Panc1 (cell line): ENCODE measurements at regions not wholly inside any gene's neighbourhood (a gene's known extent, or its start where the extent isn't known, plus 50 kb on each side); places are given as distances from the start of the nearest gene placed in this dataset.

Experiments used
- ATAC-seq: fragments of 200-7000 bp; cut with Tn5 transposase; 2 replicates; pipeline ENCODE4 v1.9.1; 2020; ENCODE audit warnings: mild to moderate bottlenecking, moderate library complexity
- BruUV-seq: library from RNA; stranded (reverse); fragments of 400-500 nt; replicated peaks from 2 replicates; lab custom pipeline; 2021; lab: Mats Ljungman, UMichigan
- CTCF ChIA-PET: fragments of 300-600 bp; sonication (Branson Sonifier 250); formaldehyde crosslinking; loops from one replicate; lab custom pipeline; 2022; ENCODE audit warnings: antibody characterized with exemption; lab: Charles Lee
- POLR2A ChIA-PET: fragments of 300-600 bp; sonication (Branson Sonifier 250); formaldehyde crosslinking; loops from one replicate; lab custom pipeline; 2022; ENCODE audit warnings: antibody characterized with exemption; lab: Charles Lee
- DNase-seq: peaks from one replicate; pipeline ENCODE4 v3.0.0-alpha.2; 2010; ENCODE audit warnings: low read depth, low spot score
- H3K27ac ChIP-seq: 2 replicates; pipeline ENCODE4 v1.5.1; 2011; ENCODE audit warnings: mild to moderate bottlenecking, low read length, inconsistent platforms
- H3K27me3 ChIP-seq: fragments of 200-500 bp; sonication (Bioruptor generic); 2 replicates; pipeline ENCODE4 v1.6.0; 2014; ENCODE audit warnings: low read length, inconsistent platforms; ENCODE audit not compliant: control insufficient read depth, insufficient read depth
- H3K36me3 ChIP-seq: fragments of 200-500 bp; sonication (Bioruptor generic); 2 replicates; pipeline ENCODE4 v1.5.1; 2014; ENCODE audit warnings: inconsistent platforms, mild to moderate bottlenecking, low read length, moderate library complexity; ENCODE audit not compliant: control insufficient read depth, insufficient read depth
- H3K4me1 ChIP-seq: 2 replicates; pipeline ENCODE4 v1.5.1; 2011; ENCODE audit warnings: inconsistent platforms, mild to moderate bottlenecking, low read length, moderate library complexity; ENCODE audit not compliant: control insufficient read depth, insufficient read depth
- H3K4me3 ChIP-seq, 2 experiments: 2 replicates each; pipeline ENCODE4 v1.5.1; 2011 to 2012; ENCODE audit warnings: low read depth in 2 of 2, low read length in 2 of 2, mild to moderate bottlenecking in 2 of 2, inconsistent platforms in 1 of 2, moderate library complexity in 1 of 2
- H3K9me3 ChIP-seq: fragments of 200-500 bp; sonication (Bioruptor generic); 2 replicates; pipeline ENCODE4 v1.5.1; 2014; ENCODE audit warnings: low read depth, mild to moderate bottlenecking, inconsistent platforms, low read length, moderate library complexity; ENCODE audit not compliant: control insufficient read depth, insufficient read depth
- POLR2AphosphoS5 ChIP-seq: IDR thresholded peaks from 2 replicates; pipeline ENCODE4 v1.6.1; 2012; ENCODE audit warnings: mild to moderate bottlenecking, low read depth, low read length, moderate library complexity
- SIN3A ChIP-seq: IDR thresholded peaks from 2 replicates; pipeline ENCODE4 v1.6.1; 2012; ENCODE audit warnings: low read depth, mild to moderate bottlenecking, low read length, moderate library complexity, borderline replicate concordance; ENCODE audit not compliant: insufficient read depth
- TCF7L2 ChIP-seq: IDR thresholded peaks from 2 replicates; pipeline ENCODE4 v1.6.1; 2011; ENCODE audit warnings: mild to moderate bottlenecking, low read depth, low read length, inconsistent platforms
- in situ Hi-C: cut with HindIII; loops from 2 replicates; pipeline ENCODE4 v1.10.0; 2016; ENCODE audit warnings: low sequenced_read_pairs, low pct_unique_long_range_greater_than_20kb
- intact Hi-C: fragments of 100-400 bp; cut with micrococcal nuclease; formaldehyde crosslinking; loops from one replicate; pipeline ENCODE4 v1.10.0; 2022; ENCODE audit not compliant: unreplicated experiment
- TF ChIP-seq, protein P1 (sequence below): fragments of 450-650 bp; IDR thresholded peaks from 2 replicates; pipeline ENCODE4 v1.5.1; 2017; ENCODE audit warnings: mild to moderate bottlenecking
- TF ChIP-seq, protein P2 (sequence below), 2 experiments: IDR thresholded peaks; 2 replicates each; pipeline ENCODE4 v1.6.1; 2011 to 2012; ENCODE audit warnings: low read depth in 2 of 2, control low read depth in 1 of 2, low read length in 1 of 2, mild to moderate bottlenecking in 1 of 2, moderate library complexity in 1 of 2; ENCODE audit not compliant: insufficient read depth in 1 of 2

DNA sequence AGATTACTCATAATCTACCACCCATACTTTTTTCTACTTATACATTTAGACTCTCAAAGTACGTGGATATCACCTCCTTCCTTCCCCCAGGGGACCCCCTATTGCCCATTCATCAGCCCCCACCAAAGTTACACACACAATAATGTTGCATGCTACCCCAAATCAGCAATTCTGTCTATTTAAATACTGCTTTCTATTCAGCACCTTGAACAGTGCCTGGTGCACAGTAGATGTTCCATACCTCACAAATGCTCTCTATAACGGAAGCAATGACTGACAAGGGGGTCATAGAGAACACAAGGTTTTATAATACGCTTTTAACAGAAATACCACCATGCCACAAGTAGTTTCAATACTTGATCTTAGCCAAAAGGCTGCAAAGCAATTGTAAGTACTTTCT is 370.7 kb downstream of the MIAT start:
- Histone ChIP-seq H3K27ac (no peak overlapping the region), H3K27me3 (no peaks in the 10 kb centered on the region), H3K4me3 (no peak overlapping the region), H3K4me1 (no peaks in the 10 kb centered on the region), H3K9me3 (no peaks in the 10 kb centered on the region), H3K36me3 (no peaks in the 10 kb centered on the region)
- in situ Hi-C loops, result no loop called here
- intact Hi-C loops, result no loop called here
- CTCF ChIA-PET, result no interaction called here
- POLR2A ChIA-PET, result no interaction called here
- DNase-seq (no peak), ATAC-seq (no peak)
- TF ChIP-seq, protein P1, sequence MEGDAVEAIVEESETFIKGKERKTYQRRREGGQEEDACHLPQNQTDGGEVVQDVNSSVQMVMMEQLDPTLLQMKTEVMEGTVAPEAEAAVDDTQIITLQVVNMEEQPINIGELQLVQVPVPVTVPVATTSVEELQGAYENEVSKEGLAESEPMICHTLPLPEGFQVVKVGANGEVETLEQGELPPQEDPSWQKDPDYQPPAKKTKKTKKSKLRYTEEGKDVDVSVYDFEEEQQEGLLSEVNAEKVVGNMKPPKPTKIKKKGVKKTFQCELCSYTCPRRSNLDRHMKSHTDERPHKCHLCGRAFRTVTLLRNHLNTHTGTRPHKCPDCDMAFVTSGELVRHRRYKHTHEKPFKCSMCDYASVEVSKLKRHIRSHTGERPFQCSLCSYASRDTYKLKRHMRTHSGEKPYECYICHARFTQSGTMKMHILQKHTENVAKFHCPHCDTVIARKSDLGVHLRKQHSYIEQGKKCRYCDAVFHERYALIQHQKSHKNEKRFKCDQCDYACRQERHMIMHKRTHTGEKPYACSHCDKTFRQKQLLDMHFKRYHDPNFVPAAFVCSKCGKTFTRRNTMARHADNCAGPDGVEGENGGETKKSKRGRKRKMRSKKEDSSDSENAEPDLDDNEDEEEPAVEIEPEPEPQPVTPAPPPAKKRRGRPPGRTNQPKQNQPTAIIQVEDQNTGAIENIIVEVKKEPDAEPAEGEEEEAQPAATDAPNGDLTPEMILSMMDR, result no peak
- no peak for TF ChIP-seq SIN3A
- BruUV-seq, result no TSS peak

DNA sequence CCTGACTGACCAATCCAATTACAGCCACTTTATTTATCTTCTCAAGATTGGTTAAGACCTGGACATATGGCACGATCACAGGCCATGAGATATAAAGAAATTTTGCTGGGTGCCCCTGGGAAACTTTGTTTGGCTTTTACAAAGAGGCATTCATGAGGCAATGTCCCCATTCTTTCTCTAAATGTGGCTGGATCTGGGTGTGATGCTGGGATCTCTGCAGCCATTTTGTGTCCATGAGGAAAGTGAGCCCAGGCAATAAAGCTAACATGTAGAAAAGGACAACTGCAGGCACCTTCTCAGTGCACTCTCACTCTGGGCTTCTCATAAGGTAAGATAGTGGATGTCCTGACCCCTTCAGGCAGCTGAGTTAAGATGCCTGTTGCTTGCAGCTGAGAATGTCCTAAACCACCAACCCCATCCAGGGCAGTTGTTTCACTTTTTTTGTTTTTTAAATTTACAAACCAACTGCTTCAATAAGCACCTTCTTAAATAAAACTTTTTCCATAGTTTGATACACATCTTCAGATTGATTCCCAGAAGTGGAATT is 372.3 kb downstream of the MIAT start:
- ChIA-PET CTCF (no interaction called here), POLR2A (no interaction called here)
- no peak overlapping the region for H3K27ac ChIP-seq
- no peak overlapping the region for H3K4me3 ChIP-seq
- H3K36me3 ChIP-seq, result no peaks in the 10 kb centered on the region
- H3K9me3 ChIP-seq, result no peaks in the 10 kb centered on the region
- DNase-seq (no peak), ATAC-seq (no peak)
- no peaks in the 10 kb centered on the region for H3K4me1 ChIP-seq
- H3K27me3 ChIP-seq, result no peaks in the 10 kb centered on the region
- in situ Hi-C loops, result no loop called here
- TF ChIP-seq, protein P2, sequence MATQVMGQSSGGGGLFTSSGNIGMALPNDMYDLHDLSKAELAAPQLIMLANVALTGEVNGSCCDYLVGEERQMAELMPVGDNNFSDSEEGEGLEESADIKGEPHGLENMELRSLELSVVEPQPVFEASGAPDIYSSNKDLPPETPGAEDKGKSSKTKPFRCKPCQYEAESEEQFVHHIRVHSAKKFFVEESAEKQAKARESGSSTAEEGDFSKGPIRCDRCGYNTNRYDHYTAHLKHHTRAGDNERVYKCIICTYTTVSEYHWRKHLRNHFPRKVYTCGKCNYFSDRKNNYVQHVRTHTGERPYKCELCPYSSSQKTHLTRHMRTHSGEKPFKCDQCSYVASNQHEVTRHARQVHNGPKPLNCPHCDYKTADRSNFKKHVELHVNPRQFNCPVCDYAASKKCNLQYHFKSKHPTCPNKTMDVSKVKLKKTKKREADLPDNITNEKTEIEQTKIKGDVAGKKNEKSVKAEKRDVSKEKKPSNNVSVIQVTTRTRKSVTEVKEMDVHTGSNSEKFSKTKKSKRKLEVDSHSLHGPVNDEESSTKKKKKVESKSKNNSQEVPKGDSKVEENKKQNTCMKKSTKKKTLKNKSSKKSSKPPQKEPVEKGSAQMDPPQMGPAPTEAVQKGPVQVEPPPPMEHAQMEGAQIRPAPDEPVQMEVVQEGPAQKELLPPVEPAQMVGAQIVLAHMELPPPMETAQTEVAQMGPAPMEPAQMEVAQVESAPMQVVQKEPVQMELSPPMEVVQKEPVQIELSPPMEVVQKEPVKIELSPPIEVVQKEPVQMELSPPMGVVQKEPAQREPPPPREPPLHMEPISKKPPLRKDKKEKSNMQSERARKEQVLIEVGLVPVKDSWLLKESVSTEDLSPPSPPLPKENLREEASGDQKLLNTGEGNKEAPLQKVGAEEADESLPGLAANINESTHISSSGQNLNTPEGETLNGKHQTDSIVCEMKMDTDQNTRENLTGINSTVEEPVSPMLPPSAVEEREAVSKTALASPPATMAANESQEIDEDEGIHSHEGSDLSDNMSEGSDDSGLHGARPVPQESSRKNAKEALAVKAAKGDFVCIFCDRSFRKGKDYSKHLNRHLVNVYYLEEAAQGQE (IDR thresholded peaks at IDR 0.05; ENCODE audit: insufficient read depth in 1 of 2, low read depth in 2 of 2, low read length in 1 of 2), result no peak
- TF ChIP-seq TCF7L2 (no peak), SIN3A (no peak), POLR2AphosphoS5 (no peak)
- TF ChIP-seq, protein P1, result no peak
- intact Hi-C loops, result no loop called here
- BruUV-seq, result no TSS peak
